IMR-90 (cell line): ENCODE measurements at regions not wholly inside any gene's neighbourhood (a gene's known extent, or its start where the extent isn't known, plus 50 kb on each side); places are given as distances from the start of the nearest gene placed in this dataset.

ENCODE experiments used
- ATAC-seq: fragments of 200-7000 bp; cut with Tn5 transposase; 2 replicates; pipeline ENCODE4 v1.9.1; 2020; ENCODE audit warnings: low read depth, mild to moderate bottlenecking, moderate library complexity
- BruUV-seq: library from RNA; stranded (reverse); fragments of 400-500 nt; replicated peaks from 2 replicates; lab custom pipeline; 2021; lab: Mats Ljungman, UMichigan
- CTCF ChIA-PET: fragments of 300-600 bp; formaldehyde crosslinking; extraction: SDS; loops from one replicate; lab custom pipeline; 2021; ENCODE audit warnings: antibody characterized with exemption; lab: Yijun Ruan, JAX
- POLR2A ChIA-PET: fragments of 300-600 bp; sonication (Branson Sonifier 250); formaldehyde crosslinking; loops from one replicate; lab custom pipeline; 2022; ENCODE audit warnings: antibody characterized with exemption; ENCODE audit not compliant: unreplicated experiment; lab: Charles Lee
- DNase-seq: peaks from one replicate; pipeline ENCODE4 v3.0.0; 2013
- H2AFZ ChIP-seq: replicated peaks from 2 replicates; pipeline ENCODE3; 2013; ENCODE audit warnings: low read length, mild to moderate bottlenecking; ENCODE audit not compliant: poor library complexity
- H2AK5ac ChIP-seq: 2 replicates; pipeline ENCODE4 v1.6.1; 2013; ENCODE audit warnings: low read depth, low read length, inconsistent platforms
- H2AK9ac ChIP-seq: replicated peaks from 2 replicates; pipeline ENCODE3; 2013; ENCODE audit warnings: mild to moderate bottlenecking, low read depth, low read length, moderate library complexity; ENCODE audit not compliant: poor library complexity
- H2BK120ac ChIP-seq: 2 replicates; pipeline ENCODE4 v1.6.1; 2013; ENCODE audit warnings: low read depth, low read length, inconsistent platforms
- H2BK15ac ChIP-seq: 3 replicates; pipeline ENCODE4 v1.6.1; 2013; ENCODE audit warnings: low read depth, low read length, inconsistent platforms
- H2BK20ac ChIP-seq: 2 replicates; pipeline ENCODE4 v1.6.1; 2013; ENCODE audit warnings: low read depth, mild to moderate bottlenecking, inconsistent platforms, low read length, moderate library complexity
- H2BK5ac ChIP-seq: 2 replicates; pipeline ENCODE4 v1.6.1; 2013; ENCODE audit warnings: mild to moderate bottlenecking, low read depth, low read length, inconsistent platforms; ENCODE audit not compliant: poor library complexity, severe bottlenecking
- H3K14ac ChIP-seq: replicated peaks from 2 replicates; pipeline ENCODE4 v1.6.1; 2013; ENCODE audit warnings: low read depth, low read length, inconsistent platforms
- H3K18ac ChIP-seq: 2 replicates; pipeline ENCODE4 v1.6.1; 2013; ENCODE audit warnings: low read depth, low read length, control low read depth
- H3K23ac ChIP-seq: 2 replicates; pipeline ENCODE4 v1.6.1; 2013; ENCODE audit warnings: low read depth, low read length, inconsistent platforms
- H3K27ac ChIP-seq: 2 replicates; pipeline ENCODE4 v1.5.1; 2013; ENCODE audit warnings: mild to moderate bottlenecking, control low read depth, low read length; ENCODE audit not compliant: insufficient read depth
- H3K27me3 ChIP-seq: 2 replicates; pipeline ENCODE4 v1.6.1; 2013; ENCODE audit warnings: low read length; ENCODE audit not compliant: control insufficient read depth, insufficient read depth
- H3K36me3 ChIP-seq: 2 replicates; pipeline ENCODE4 v1.6.1; 2013; ENCODE audit warnings: low read length, mixed read lengths; ENCODE audit not compliant: control insufficient read depth, insufficient read depth
- H3K4ac ChIP-seq: 2 replicates; pipeline ENCODE4 v1.6.1; 2013; ENCODE audit warnings: low read depth, low read length, inconsistent platforms
- H3K4me1 ChIP-seq: 2 replicates; pipeline ENCODE4 v1.6.1; 2013; ENCODE audit warnings: low read length, mixed read lengths; ENCODE audit not compliant: control insufficient read depth, insufficient read depth
- H3K4me2 ChIP-seq: 2 replicates; pipeline ENCODE4 v1.6.1; 2013; ENCODE audit warnings: low read depth, mild to moderate bottlenecking, control low read depth, low read length, moderate library complexity
- H3K4me3 ChIP-seq: 2 replicates; pipeline ENCODE4 v1.5.1; 2013; ENCODE audit warnings: low read depth, mild to moderate bottlenecking, control low read depth, low read length, moderate library complexity; ENCODE audit not compliant: insufficient read depth
- H3K56ac ChIP-seq: 2 replicates; pipeline ENCODE4 v1.6.1; 2013; ENCODE audit warnings: low read length, inconsistent platforms; ENCODE audit not compliant: insufficient read depth; ENCODE audit errors: extremely low read depth
- H3K79me1 ChIP-seq, 2 experiments: 2 replicates each; pipeline ENCODE4 v1.6.1; 2013; ENCODE audit warnings: low read length in 2 of 2, inconsistent platforms in 1 of 2, low read depth in 1 of 2
- H3K9ac ChIP-seq: 2 replicates; pipeline ENCODE4 v1.6.1; 2013; ENCODE audit warnings: low read depth, low read length, control low read depth
- H3K9me1 ChIP-seq: 2 replicates; pipeline ENCODE4 v1.6.1; 2013; ENCODE audit warnings: low read length, inconsistent platforms; ENCODE audit not compliant: insufficient read depth
- H3K9me3 ChIP-seq: 2 replicates; pipeline ENCODE4 v1.6.1; 2013; ENCODE audit warnings: low read length; ENCODE audit not compliant: control insufficient read depth, insufficient read depth
- H4K20me1 ChIP-seq: 2 replicates; pipeline ENCODE4 v1.6.1; 2013; ENCODE audit warnings: low read length, inconsistent platforms; ENCODE audit not compliant: insufficient read depth
- H4K5ac ChIP-seq: 2 replicates; pipeline ENCODE4 v1.6.1; 2013; ENCODE audit warnings: mild to moderate bottlenecking, low read depth, low read length, control low read depth
- H4K8ac ChIP-seq, 2 experiments: 2 replicates each; pipeline ENCODE4 v1.6.1; 2013; ENCODE audit warnings: low read depth in 2 of 2, low read length in 2 of 2, control low read depth in 1 of 2, inconsistent platforms in 1 of 2
- H4K91ac ChIP-seq: 2 replicates; pipeline ENCODE4 v1.6.1; 2013; ENCODE audit warnings: low read depth, low read length, inconsistent platforms; ENCODE audit not compliant: insufficient read depth
- CEBPB ChIP-seq: IDR thresholded peaks from 2 replicates; pipeline ENCODE4 v1.6.1; 2012; ENCODE audit warnings: low read depth, low read length, improper control_type of control experiment
- CHD1 ChIP-seq: IDR thresholded peaks from 2 replicates; pipeline ENCODE4 v1.6.1; 2012; ENCODE audit warnings: low read depth, low read length, improper control_type of control experiment
- CTCF ChIP-seq: conservative IDR thresholded peaks from 2 replicates; pipeline ENCODE4 v1.5.1; 2012; ENCODE audit warnings: mild to moderate bottlenecking, low read depth, low read length, improper control_type of control experiment
- ELK1 ChIP-seq: fragments of 150-350 bp; IDR thresholded peaks from 2 replicates; pipeline ENCODE4 v1.6.1; 2016; ENCODE audit warnings: low read depth, mild to moderate bottlenecking, low read length, moderate library complexity, borderline replicate concordance
- MAFK ChIP-seq: IDR thresholded peaks from 2 replicates; pipeline ENCODE4 v1.6.1; 2012; ENCODE audit warnings: low read depth, low read length, improper control_type of control experiment
- MAZ ChIP-seq: IDR thresholded peaks from 2 replicates; pipeline ENCODE4 v1.6.1; 2012; ENCODE audit warnings: low read depth, mild to moderate bottlenecking, low read length, improper control_type of control experiment, moderate library complexity, borderline replicate concordance
- MXI1 ChIP-seq: IDR thresholded peaks from 2 replicates; pipeline ENCODE4 v1.6.1; 2012; ENCODE audit warnings: low read depth, mild to moderate bottlenecking, low read length, moderate library complexity, borderline replicate concordance
- RAD21 ChIP-seq: IDR thresholded peaks from 2 replicates; pipeline ENCODE4 v1.6.1; 2012; ENCODE audit warnings: low read length, improper control_type of control experiment
- RCOR1 ChIP-seq: IDR thresholded peaks from 2 replicates; pipeline ENCODE4 v1.6.1; 2012; ENCODE audit warnings: mild to moderate bottlenecking, low read length, improper control_type of control experiment; ENCODE audit not compliant: insufficient replicate concordance
- RFX5 ChIP-seq: IDR thresholded peaks from 2 replicates; pipeline ENCODE4 v1.8.0; 2012; ENCODE audit warnings: low read depth, mild to moderate bottlenecking, low read length, moderate library complexity
- SMC3 ChIP-seq: fragments of 150-350 bp; IDR thresholded peaks from 2 replicates; pipeline ENCODE4 v1.6.1; 2016; ENCODE audit warnings: low read depth, mild to moderate bottlenecking, antibody characterized with exemption, low read length, moderate library complexity
- USF2 ChIP-seq: fragments of 150-350 bp; IDR thresholded peaks from 2 replicates; pipeline ENCODE4 v1.6.1; 2017; ENCODE audit warnings: mild to moderate bottlenecking, antibody characterized with exemption, low read length, low read depth
- WGBS, 2 experiments: methylation state at CpG; one replicate each; pipeline versions ENCODE4 v1.1.5 to v1.1.7; 2013; ENCODE audit warnings: missing lambda C conversion rate in 2 of 2; ENCODE audit not compliant: insufficient read length in 1 of 2; ENCODE audit errors: extremely low coverage in 2 of 2; 5-methylcytosine and 5-hydroxymethylcytosine counted together
- dilution Hi-C: fragments of 300-500 bp; cut with HindIII; formaldehyde crosslinking; loops from one replicate; pipeline ENCODE4 v1.14.3; 2018; ENCODE audit warnings: low sequenced_read_pairs; ENCODE audit not compliant: unreplicated experiment
- in situ Hi-C: fragments of 300-500 bp; cut with MboI; formaldehyde crosslinking; loops from 3 replicates; pipeline ENCODE4 v1.14.3; 2019; ENCODE audit warnings: low sequenced_read_pairs, inconsistent platforms, mixed read lengths
- intact Hi-C: fragments of 100-400 bp; cut with micrococcal nuclease; formaldehyde crosslinking; loops from 2 replicates; pipeline ENCODE4 v1.10.0; 2022

- no peaks in the 10 kb centered on the region for H3K4me1 ChIP-seq
- no peak overlapping the region for H3K18ac ChIP-seq
- no peak for DNase-seq
- H3K9me1 ChIP-seq: no peaks in the 10 kb centered on the region
- H3K27me3 ChIP-seq: no peaks in the 10 kb centered on the region
- H3K36me3 ChIP-seq: no peaks in the 10 kb centered on the region
- no peak overlapping the region for H3K4me2 ChIP-seq
- H2BK15ac ChIP-seq: no peak overlapping the region
- no peak overlapping the region for H3K4ac ChIP-seq
- no peak overlapping the region for H2BK120ac ChIP-seq
- no peak overlapping the region for H2AFZ ChIP-seq
- dilution Hi-C loops (no loop called here), intact Hi-C loops (no loop called here), in situ Hi-C loops (no loop called here)
- BruUV-seq: no TSS peak
- no peaks in the 10 kb centered on the region for H4K20me1 ChIP-seq
- no CpG with 5 or more reads among the region's 3 CpGs for WGBS, 2 experiments
- no peak for TF ChIP-seq MAZ
- no peak for TF ChIP-seq CTCF
- TF ChIP-seq CEBPB: no peak
- TF ChIP-seq USF2: no peak
- TF ChIP-seq CHD1: no peak
- TF ChIP-seq RFX5: no peak
- TF ChIP-seq MAFK: no peak
- TF ChIP-seq RAD21: no peak
- TF ChIP-seq SMC3: no peak
- TF ChIP-seq RCOR1: no peak
- no peak for TF ChIP-seq MXI1
- TF ChIP-seq ELK1: no peak
- H3K27ac ChIP-seq: no peak overlapping the region
- H2BK20ac ChIP-seq: no peak overlapping the region
- no peak overlapping the region for H2AK9ac ChIP-seq
- no peak for ATAC-seq
- no peak overlapping the region for H4K8ac ChIP-seq
- H3K9ac ChIP-seq: no peak overlapping the region
- H3K9me3 ChIP-seq: peaks cover 10% of the 10 kb centered on the region; the same call in 1 of the 2 replicates
- ChIA-PET CTCF (interaction anchor here (0.5 to 0.7 kb wide), 2 partner anchors 445 to 656 kb away, joined by 4 to 5 read pairs; no protein-coding TSS in a partner anchor), POLR2A (no interaction called here)
- no peak overlapping the region for H3K4me3 ChIP-seq
- H2BK5ac ChIP-seq: no peak overlapping the region
- H3K23ac ChIP-seq: no peak overlapping the region
- no peak overlapping the region for H3K14ac ChIP-seq
- H4K5ac ChIP-seq: no peak overlapping the region
- H2AK5ac ChIP-seq: no peak overlapping the region
- no peak overlapping the region for H3K56ac ChIP-seq
- H3K79me1 ChIP-seq: no peaks in the 10 kb centered on the region
- H4K91ac ChIP-seq: no peak overlapping the region
Observed at GRCh38 chr2:60028849-60029565, 524.4 kb downstream of the BCL11A start.
